ENCODE measurements at regions not wholly inside any gene's neighbourhood (a gene's known extent, or its start where the extent isn't known, plus 50 kb on each side); places are given as distances from the start of the nearest gene placed in this dataset.

DNA sequence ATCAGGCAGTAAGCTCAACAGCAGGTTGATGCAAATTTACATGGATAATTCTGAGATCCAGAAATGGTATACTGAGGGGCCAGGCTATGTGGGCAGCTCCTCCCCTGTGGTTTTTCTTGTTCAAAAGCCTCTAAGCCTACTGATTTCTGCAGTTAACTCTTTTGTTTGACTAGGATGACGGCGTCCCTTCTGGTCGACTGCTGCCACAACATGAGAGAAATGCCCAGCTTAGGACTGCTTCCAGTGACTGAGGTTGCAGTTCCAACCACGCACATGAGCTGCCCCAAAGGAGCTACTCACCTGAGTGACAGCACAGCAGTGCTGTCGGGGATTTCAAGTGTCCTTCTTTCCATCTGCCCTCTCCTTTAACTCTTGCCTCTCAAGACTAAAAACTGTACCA is 973.0 kb upstream of the GHITM start:
- peak; percentile 52 for DNase-seq

DNA sequence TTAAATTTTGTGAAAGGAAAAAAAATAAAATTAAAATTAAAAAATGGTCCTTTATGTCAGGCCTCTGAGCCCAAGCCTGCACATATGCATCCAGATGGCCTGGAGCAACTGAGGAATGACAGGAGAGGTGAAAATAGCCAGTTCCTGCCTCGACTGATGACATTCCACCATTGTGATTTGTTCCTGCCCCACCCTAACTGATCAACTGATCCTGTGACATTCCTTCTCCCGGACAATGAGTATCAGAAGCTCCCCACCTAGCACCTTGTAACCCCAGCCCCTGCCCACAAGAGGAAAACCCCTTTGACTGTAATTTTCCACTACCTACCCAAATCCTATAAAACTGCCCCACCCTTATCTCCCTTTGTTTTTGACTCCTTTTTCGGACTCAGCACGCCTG is 972.2 kb upstream of the GHITM start:
- DNase-seq: no peak

- DNase-seq: no peak
Measured at GRCh38 chr10:83176901-83177300, 962.4 kb upstream of the GHITM start.

GRCh38 chr10:83178526-83178925 is 960.8 kb upstream of the GHITM start:
- DNase-seq: no peak

- no peak for DNase-seq
Measured at GRCh38 chr10:83179371-83179770, 959.9 kb upstream of the GHITM start.

DNA sequence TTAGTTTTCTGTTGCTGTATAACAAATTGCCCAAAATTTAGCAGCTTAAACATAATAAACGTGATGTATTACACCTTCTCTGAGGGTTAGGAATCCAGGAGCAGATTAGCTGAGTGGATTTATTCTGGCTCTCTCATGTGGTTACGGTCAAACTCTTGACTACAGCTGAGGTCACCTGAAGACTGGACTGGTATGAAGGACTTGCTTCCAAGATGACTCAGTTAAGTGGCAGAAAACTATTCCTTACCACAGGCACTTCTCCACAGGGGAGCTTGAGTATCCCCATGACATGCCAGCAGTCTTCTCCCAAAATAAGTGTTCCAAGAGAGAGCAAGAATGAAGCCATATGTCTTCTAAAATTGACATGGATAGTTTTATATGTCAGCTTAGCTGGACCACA is 957.2 kb upstream of the GHITM start:
- no peak for DNase-seq

DNA sequence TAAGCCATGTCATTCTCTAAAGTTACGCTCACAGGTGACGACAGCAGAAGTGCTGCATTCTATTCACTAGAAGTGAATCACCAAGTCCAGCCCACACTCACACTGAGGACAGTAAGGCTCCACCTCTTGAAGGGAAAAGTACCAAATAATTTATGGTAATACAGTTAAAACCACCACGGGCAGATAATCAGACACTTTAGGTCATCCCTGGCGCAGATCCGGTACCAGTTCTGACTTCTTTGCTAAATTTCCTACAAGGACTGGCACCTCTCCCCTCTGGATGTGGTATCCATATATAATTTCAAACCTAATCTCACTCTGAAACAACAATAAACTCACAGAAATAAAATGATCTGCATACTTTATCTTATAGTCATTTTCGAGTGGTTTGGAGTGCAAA is 954.7 kb upstream of the GHITM start:
- DNase-seq: no peak

GRCh38 chr10:83190614-83191013 is 948.7 kb upstream of the GHITM start:
- DNase-seq: no peak

DNA sequence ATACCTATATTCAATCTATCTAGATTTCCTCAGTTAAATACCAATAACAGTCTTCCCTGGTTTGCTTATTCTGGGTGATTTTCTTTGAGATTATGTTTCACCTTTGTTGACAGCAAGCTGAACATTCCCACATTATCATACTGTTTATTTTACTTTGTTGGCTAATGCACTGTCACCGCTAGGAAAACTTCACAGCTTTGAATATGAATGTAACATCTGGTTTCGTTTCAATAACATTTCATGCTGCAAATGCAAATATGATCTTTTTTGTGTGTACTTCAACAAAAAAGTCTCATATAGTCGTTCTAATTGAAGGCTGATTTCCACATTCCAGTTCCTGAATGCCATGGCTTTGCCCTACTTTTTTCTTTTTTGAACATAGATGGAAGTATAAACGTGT is 946.3 kb upstream of the GHITM start:
- DNase-seq: peak; percentile 8

GRCh38 chr10:83195021-83195420 is 944.3 kb upstream of the GHITM start:
- DNase-seq: no peak

GRCh38 chr10:83199374-83199773 is 939.9 kb upstream of the GHITM start:
- no peak for DNase-seq

DNA sequence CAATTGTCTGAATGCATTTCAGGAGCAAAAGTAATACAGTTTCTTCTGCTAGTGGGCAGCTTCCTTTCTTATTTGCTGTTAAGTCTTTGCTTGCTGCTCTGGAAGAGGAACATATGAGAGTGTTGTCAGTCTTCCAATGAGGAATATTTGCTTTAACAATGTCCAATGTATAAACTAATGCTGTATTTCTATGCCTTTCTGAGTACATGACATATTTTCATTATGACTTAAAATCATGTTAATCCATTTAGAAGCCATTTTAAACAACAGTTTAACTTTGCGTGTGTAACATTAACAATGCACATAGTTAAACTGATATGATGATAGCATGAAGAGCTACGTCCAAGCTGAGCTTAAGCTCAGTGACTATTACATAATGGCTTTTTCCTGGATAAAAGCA is 933.4 kb upstream of the GHITM start:
- DNase-seq: no peak

- DNase-seq: no peak
Measured at GRCh38 chr10:83212632-83213334, 926.5 kb upstream of the GHITM start.

GRCh38 chr10:83214136-83214535 is 925.2 kb upstream of the GHITM start:
- peak; percentile 6 for DNase-seq

- DNase-seq: no peak
Measured at GRCh38 chr10:83218205-83218604, 921.1 kb upstream of the GHITM start.

- DNase-seq: no peak
Measured at GRCh38 chr10:83222300-83222699, 917.0 kb upstream of the GHITM start.

- no peak for DNase-seq
Measured at GRCh38 chr10:83222832-83223742, 916.2 kb upstream of the GHITM start.

GRCh38 chr10:83225781-83226180 is 913.5 kb upstream of the GHITM start:
- DNase-seq: no peak

DNA sequence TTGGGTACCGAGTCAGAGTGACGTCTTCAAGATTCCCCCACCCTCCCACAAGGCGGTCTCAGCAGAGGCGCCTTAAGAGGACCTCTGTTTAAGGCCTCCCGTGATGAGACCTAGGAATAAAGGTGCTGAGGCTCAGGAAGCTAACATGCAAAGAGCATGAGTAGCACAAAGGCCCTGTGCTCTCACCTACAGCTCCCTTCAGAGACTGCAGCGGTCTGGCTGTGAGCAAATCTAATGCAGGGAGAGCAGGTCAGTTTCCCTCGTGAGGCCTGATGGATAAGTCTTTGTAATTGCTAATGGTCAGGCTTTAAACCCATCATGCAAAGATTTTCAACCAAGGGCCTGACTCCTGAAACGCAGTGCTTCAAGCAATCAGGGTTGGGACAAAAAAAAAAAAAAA is 909.3 kb upstream of the GHITM start:
- no peak for DNase-seq

GRCh38 chr10:83233691-83234090 is 905.6 kb upstream of the GHITM start:
- DNase-seq: no peak

DNA sequence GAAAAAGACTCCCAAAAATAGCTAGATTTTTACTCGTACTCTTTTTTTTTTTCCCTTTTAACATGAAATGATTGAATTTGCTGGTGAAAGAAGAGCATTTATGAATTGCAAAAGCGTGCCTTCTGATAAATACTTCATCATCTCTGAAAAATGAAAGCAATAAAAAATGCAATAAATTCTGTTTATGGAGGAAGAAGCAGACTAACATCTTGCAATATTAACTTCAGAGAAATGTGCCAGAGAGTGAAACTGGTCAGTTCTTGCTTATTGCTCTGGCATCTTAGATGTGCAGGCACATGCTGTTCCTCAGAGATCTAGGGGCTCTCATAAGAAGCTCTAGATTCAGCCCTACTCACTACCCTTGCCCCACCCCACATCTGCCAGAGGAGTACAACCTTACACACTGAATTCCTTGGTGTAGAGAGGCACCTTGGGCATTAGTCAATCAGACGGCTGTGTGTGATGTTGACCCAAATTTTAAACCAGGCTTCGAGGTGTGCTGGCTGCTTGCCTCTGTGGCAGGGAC is 891.1 kb upstream of the GHITM start:
- DNase-seq: no peak

DNA sequence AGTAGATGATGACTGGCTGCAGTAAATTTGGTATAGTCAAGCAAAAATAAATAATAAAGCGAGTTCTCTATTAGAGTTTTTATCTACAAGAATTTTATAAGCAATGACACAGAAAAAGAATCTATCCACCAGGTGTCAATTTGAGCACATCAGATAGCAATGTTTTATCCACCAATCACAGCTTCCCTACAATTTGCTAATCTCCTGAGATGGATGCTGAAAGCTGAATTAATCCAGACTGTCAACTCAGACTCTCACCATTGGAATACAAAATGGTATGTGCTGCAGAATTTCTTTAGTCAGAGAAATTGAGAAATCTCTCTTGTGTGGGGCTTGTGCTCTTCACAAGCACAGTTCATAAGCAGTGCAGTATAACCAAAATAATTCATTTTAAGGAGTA is 888.9 kb upstream of the GHITM start:
- DNase-seq: no peak

DNA sequence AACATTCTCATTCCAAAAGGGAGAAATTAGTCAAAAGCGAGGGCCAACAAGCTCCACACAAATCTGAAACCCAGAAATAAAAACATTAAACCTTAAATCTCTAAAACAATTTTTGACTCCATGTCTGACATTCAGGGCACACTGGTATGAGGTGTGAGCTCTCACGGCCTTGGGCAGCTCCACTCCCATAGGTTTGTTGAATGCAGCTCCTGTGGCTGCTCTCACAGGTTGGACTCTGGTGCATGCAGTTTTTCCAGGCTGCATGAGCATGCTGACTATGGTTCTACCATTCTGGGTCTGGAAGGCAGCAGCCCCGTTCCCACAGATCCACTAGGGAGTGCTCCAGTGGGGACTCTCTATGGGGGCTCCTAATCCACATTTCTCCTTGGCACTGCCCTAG is 887.1 kb upstream of the GHITM start:
- no peak for DNase-seq

DNA sequence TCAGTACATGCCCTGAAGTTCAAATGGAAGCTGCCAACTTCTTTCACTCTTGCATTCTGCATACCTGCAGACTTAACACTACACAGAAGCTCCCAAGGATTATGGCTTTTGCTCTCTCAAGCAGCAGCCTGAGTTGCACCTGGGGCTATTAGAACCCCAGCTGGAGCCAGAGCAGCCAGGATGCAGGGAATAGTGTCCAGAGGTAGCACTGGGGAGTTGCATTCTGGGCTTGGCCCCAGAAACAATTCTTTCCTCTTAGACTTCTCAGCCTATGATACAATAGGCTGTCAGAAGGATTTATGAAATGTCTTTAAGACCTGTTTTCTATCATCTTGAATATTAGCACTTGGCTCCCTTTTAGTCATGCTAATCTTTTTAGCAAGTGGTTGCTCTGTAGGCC is 886.7 kb upstream of the GHITM start:
- DNase-seq: no peak
